ENCODE measurements at regions not wholly inside any gene's neighbourhood (a gene's known extent, or its start where the extent isn't known, plus 50 kb on each side); places are given as distances from the start of the nearest gene placed in this dataset.

DNA sequence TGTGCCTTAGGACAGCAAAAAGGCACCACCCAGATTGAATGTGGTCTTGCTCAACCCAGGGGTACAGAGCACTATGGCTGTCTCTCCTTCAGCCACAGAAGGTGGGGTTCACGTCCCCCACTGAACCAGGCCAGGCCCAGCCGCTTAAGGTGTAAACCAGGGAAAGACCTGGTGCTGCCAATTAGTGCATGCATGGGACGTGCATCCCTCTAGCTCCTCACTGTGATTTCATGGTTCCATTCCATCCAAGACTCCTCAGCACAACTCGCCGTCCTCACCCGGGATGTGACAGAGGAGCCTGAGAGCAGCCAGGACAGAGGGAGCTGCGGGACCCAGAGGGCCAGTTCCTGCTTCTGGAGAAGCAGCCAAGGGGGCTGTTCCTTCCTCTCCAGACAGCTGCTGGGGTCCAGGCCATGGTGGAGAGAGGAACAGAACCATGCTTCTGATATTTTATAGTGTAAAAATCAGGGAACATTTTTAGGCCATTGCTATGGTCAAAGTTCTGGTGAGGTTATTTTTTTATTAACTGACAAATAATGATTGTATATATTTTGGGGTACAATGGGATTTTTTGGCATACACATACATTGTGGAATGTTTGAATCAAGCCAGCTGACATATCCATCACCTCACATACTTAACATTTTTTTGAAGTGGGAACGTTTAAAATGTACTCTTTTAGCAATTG is 492.2 kb upstream of the B3GAT1 start:
- no peak for DNase-seq
- in situ Hi-C loops (cut with HindIII; ENCODE audit: low pct_ligation_motif_present, low pct_unique_long_range_greater_than_20kb, low sequenced_read_pairs): no loop called here

DNA sequence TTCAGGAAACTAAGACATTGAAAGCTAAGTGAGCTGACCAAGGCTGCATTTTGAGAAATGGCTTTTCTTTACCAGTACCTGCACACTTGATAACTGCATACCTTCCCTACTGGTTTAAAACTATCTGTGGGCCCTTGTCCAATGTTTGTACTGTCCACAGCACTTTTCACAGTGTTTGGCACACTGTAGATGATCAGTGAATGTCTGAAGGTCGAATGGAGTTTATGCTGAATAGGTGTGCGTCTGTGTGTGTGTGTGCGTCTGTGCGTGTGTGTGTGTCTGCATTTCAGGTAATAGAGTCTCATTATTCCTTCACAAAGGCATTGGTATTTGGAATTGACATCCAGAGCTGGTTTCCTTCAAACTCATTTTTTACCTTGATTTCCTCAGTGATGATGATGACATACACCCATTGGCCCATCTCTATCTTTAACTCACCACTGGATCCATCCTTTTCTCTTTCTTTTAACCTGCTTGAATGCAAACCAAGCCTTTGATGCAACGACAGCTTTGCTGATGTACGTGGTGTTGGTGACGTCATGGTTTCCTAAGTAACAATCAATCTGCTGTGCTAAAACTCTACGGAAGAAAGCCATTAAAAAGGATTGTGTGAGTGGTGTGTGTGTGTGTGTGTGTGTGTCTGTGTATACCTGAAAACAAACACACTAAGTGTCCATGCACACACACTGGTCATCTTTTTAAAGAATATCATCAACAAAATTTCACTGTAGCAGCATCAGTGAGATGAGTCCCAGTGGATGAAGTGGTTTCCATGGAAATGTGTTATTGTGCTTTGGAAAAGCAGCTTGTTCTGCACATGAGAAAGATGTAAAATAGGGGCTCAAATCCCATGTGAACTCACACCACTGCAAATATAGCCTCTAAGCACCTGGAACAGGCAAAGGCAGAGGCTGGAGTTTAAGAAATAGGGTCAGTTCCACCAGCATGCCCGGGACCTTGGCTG is 490.2 kb upstream of the B3GAT1 start:
- DNase-seq: no peak
- in situ Hi-C loops (cut with HindIII; ENCODE audit: low pct_ligation_motif_present, low pct_unique_long_range_greater_than_20kb, low sequenced_read_pairs): no loop called here

- DNase-seq: no peak
- in situ Hi-C loops (cut with HindIII; ENCODE audit: low pct_ligation_motif_present, low pct_unique_long_range_greater_than_20kb, low sequenced_read_pairs): no loop called here
Observed at GRCh38 chr11:134901542-134901941, 489.5 kb upstream of the B3GAT1 start.

DNA sequence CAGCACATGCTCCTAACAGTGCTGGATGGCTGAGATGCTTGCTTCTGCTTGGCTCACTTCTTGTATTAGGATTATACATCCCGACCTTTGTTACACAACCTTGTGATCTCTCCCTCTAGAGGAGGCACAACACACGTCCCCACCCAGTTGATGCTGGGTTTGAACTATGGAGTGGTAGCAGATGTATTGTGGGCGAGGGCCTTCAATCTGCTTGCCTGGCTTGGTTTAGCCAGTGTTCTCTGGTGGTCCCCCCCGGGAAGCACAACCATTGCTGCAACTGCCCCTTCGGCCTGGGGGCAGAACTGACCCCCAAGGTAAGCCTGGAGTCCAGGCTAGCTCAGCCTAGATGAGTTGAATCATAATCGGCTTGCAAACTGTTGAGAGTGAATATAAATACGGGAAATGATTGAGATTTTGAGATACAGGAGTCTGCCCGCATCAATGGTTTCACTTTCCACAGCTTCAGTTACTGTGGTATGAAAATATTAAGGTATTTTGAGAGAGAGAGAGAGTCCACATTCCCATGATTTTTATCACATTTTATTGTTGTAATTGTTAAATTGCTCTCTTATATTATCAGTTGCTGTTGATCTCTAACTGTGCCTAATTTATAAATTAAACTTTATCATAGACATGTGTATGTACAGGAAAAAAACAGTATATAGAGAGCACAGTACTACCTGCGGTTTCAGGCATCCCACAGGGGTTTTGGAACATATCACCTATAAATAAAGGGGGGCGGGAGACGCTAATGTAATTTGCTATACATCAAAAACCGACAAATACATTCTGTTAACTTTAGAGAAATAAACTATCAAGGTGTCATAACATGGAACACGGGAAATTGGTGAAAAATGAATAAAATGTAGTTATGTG is 482.0 kb upstream of the B3GAT1 start:
- in situ Hi-C loops (cut with HindIII; ENCODE audit: low pct_ligation_motif_present, low pct_unique_long_range_greater_than_20kb, low sequenced_read_pairs): no loop called here

GRCh38 chr11:134890446-134890845 is 478.4 kb upstream of the B3GAT1 start:
- in situ Hi-C loops (cut with HindIII; ENCODE audit: low pct_ligation_motif_present, low pct_unique_long_range_greater_than_20kb, low sequenced_read_pairs): no loop called here
- no peak for DNase-seq

More for the DNA sequence above, 482.0 kb upstream of the B3GAT1 start:
- DNase-seq: no peak

GRCh38 chr11:134889832-134890231 is 477.8 kb upstream of the B3GAT1 start:
- no peak for DNase-seq
- in situ Hi-C loops (cut with HindIII; ENCODE audit: low pct_ligation_motif_present, low pct_unique_long_range_greater_than_20kb, low sequenced_read_pairs): no loop called here

DNA sequence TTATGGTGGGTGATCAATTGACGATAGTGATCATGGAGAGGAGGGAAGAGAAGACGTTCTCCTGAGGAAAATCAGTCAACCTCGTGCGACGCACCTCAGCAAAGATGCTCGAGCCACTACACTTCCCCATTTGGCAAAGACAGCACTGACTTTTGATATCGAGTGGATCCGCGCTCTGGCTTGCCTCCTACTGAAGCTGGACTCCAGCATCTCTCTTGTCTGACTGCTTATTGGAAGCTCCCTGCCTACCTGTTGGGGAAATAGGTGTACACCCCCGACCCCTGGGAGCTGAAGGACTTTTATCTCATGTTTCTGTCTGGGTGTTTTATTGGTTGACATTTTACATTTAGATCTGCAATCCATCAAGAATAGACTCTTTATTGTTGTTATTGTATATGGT is 476.8 kb upstream of the B3GAT1 start:
- DNase-seq: no peak
- in situ Hi-C loops (cut with HindIII; ENCODE audit: low pct_ligation_motif_present, low pct_unique_long_range_greater_than_20kb, low sequenced_read_pairs): no loop called here

GRCh38 chr11:134887896-134888295 is 475.9 kb upstream of the B3GAT1 start:
- in situ Hi-C loops (cut with HindIII; ENCODE audit: low pct_ligation_motif_present, low pct_unique_long_range_greater_than_20kb, low sequenced_read_pairs): no loop called here
- DNase-seq: no peak

GRCh38 chr11:134883484-134883883 is 471.4 kb upstream of the B3GAT1 start:
- in situ Hi-C loops (cut with HindIII; ENCODE audit: low pct_ligation_motif_present, low pct_unique_long_range_greater_than_20kb, low sequenced_read_pairs): no loop called here
- no peak for DNase-seq

DNA sequence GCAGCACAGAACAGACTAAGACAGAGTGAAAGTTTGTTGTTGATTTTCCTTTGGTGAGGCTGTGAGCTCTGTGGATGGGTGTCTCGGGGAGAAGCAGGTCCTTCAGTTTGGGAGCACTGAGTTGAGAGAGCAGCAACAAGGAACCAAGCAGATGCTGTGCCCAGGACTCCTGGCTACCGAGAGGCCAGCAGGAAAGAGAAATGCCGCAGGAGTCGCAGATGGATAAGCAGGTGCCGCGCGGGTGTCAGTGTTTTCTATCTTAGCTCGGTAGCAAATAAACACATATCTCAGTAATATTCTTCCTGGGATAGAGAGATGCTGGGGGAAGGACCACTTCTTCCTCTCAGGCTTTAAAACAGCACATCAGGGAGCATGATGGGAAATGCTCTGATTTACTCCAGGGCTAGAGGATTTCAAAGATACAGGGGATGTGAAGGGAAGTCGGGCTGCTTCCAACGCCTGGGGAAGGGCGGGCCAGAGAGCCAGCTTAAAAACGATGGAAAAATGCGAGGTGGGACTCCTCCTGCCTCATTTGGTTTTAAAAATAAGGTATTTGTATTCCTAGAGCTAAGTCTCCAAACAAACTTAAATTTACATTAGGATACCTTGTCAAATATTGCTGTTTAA is 470.7 kb upstream of the B3GAT1 start:
- in situ Hi-C loops (cut with HindIII; ENCODE audit: low pct_ligation_motif_present, low pct_unique_long_range_greater_than_20kb, low sequenced_read_pairs): no loop called here
- no peak for DNase-seq

DNA sequence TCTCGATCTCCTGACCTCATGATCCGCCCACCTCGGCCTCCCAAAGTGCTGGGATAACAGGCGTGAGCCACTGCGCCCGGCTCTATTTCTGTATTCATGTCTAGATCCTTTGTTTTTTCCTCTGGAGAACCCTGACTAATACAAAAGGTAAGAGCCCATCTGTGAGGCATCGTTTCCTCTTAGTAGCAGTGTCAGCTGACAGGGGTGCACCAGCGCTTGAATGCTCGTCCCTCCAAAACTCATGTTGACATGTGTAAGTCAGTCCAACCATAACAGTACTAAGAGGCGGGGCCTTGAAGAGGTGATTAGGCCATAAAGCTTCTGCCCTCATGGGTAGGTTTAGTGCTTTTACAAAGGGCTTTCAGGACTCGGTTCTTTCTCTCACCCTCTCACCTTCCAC is 470.1 kb upstream of the B3GAT1 start:
- in situ Hi-C loops (cut with HindIII; ENCODE audit: low pct_ligation_motif_present, low pct_unique_long_range_greater_than_20kb, low sequenced_read_pairs): no loop called here
- DNase-seq: no peak

GRCh38 chr11:134880788-134881187 is 468.7 kb upstream of the B3GAT1 start:
- in situ Hi-C loops (cut with HindIII; ENCODE audit: low pct_ligation_motif_present, low pct_unique_long_range_greater_than_20kb, low sequenced_read_pairs): no loop called here
- no peak for DNase-seq

GRCh38 chr11:134879931-134880330 is 467.9 kb upstream of the B3GAT1 start:
- DNase-seq: no peak
- in situ Hi-C loops (cut with HindIII; ENCODE audit: low pct_ligation_motif_present, low pct_unique_long_range_greater_than_20kb, low sequenced_read_pairs): no loop called here

- in situ Hi-C loops (cut with HindIII; ENCODE audit: low pct_ligation_motif_present, low pct_unique_long_range_greater_than_20kb, low sequenced_read_pairs): no loop called here
- no peak for DNase-seq
Observed at GRCh38 chr11:134879341-134879740, 467.3 kb upstream of the B3GAT1 start.

- in situ Hi-C loops (cut with HindIII; ENCODE audit: low pct_ligation_motif_present, low pct_unique_long_range_greater_than_20kb, low sequenced_read_pairs): no loop called here
- DNase-seq: no peak
Observed at GRCh38 chr11:134878785-134879184, 466.7 kb upstream of the B3GAT1 start.

GRCh38 chr11:134876226-134876625 is 464.2 kb upstream of the B3GAT1 start:
- in situ Hi-C loops (cut with HindIII; ENCODE audit: low pct_ligation_motif_present, low pct_unique_long_range_greater_than_20kb, low sequenced_read_pairs): no loop called here
- no peak for DNase-seq

GRCh38 chr11:134866981-134867675 is 455.1 kb upstream of the B3GAT1 start:
- no peak for DNase-seq
- in situ Hi-C loops (cut with HindIII; ENCODE audit: low pct_ligation_motif_present, low pct_unique_long_range_greater_than_20kb, low sequenced_read_pairs): no loop called here

DNA sequence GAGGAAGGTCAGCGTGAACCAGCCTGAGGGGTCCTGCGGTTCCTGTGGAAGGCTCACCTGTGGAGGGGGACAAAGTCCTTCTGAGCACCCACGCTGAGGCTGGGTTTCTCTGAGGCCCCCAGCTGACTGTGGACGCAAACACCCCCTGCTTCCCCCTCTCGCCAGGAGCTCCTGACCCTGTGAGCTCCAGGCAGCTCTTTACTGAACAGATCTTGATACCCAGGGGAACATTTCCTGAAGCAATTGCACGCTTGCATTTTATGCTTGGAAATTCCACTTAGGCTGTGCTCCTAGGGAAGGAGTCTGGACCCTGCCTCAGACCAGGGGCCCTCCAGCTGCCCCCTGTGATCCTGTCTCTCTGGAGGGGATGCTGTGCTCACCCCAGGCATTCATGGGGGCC is 454.2 kb upstream of the B3GAT1 start:
- in situ Hi-C loops (cut with HindIII; ENCODE audit: low pct_ligation_motif_present, low pct_unique_long_range_greater_than_20kb, low sequenced_read_pairs): no loop called here
- no peak for DNase-seq
